ENCODE measurements at regions not wholly inside any gene's neighbourhood (a gene's known extent, or its start where the extent isn't known, plus 50 kb on each side); places are given as distances from the start of the nearest gene placed in this dataset.

DNA sequence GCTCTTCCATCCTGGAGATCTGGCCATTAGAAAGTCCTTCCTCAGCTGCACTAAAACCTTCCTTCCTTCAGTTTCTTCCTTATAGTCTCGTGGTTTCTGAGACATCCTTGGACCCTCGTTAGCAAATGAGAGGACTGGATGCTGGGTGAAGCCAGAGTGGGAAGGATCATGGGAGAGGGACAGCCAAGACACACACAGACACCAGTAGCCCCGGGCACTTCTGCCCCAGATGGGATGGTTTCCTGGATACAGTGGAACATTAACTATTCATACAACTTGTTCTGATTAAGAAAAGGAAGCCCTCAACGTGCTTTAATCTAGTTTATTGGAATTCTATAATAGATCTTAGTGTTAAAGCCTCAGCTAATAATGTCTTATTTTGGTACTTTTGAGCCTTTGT lies 125.5 kb downstream of the SEC61B start:
- Histone ChIP-seq H3K4me2 (no peak overlapping the region), H3F3A (replicated peaks; ENCODE audit: insufficient read depth) (peaks cover 7% of the 10 kb centered on the region), H3K4me3 (ENCODE audit: low read depth in 2 of 2, low read length in 1 of 2) (no peak overlapping the region), H2AFZ (ENCODE audit: low read depth) (no peak overlapping the region), H3K79me2 (ENCODE audit: insufficient read depth) (no peaks in the 10 kb centered on the region), H4K20me1 (ENCODE audit: insufficient read depth) (no peaks in the 10 kb centered on the region), H3K9me3 (no peaks in the 10 kb centered on the region), H3K9ac (no peak overlapping the region), H3K27me3 (ENCODE audit: insufficient read depth) (no peaks in the 10 kb centered on the region), H3K4me1 (ENCODE audit: control insufficient read depth in 1 of 2, insufficient read depth in 2 of 2, low read depth in 1 of 2, low read length in 1 of 2) (peaks cover 2 to 4% of the 10 kb centered on the region in 2 experiments; a peak in 1 of 4 replicates), H3K9me2 (no peaks in the 10 kb centered on the region), H3K36me3 (replicated peaks in 1 of 2; ENCODE audit: control insufficient read depth in 1 of 2, insufficient read depth in 2 of 2, low read length in 1 of 2) (no peaks in the 10 kb centered on the region), H3K27ac (ENCODE audit: low read depth in 2 of 2, low read length in 1 of 2) (no peak overlapping the region)
- no peak for DNase-seq
- CTCF ChIA-PET, result interaction anchor here (0.9 kb wide), 1 partner anchor 9 kb away, joined by 3 read pairs; no protein-coding TSS in a partner anchor
- TF ChIP-seq EZH2phosphoT487 (IDR thresholded peaks at IDR 0.05; ENCODE audit: borderline replicate concordance, low read depth), result no peak
- 25% methylated on average over 4 of the region's 4 CpGs for WGBS (ENCODE audit: low lambda C conversion rate)
- POLR2A ChIA-PET, result no interaction called here

DNA sequence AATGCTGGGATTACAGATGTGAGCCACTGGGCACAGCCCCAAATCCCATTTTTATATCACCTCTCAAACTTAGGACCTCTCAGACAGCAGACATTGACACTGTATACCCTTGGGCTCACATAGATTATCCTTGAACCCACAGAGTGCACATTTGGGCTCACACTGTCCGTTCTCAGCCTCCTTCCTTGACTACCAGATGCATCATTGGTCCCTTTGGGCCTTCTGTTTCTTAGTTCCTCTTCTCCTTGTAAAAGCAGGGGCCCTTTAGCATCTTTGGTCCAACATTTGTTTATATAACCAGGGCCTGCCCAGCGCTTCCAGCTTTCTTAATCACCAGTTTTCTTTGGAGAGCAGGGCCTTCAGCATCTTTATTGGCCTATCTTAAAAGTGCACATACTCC lies 126.2 kb downstream of the SEC61B start:
- ChIA-PET POLR2A (no interaction called here), CTCF (interaction anchor here (0.9 kb wide), 1 partner anchor 10 kb away, joined by 3 read pairs; no protein-coding TSS in a partner anchor)
- Histone ChIP-seq H3K36me3 (replicated peaks in 1 of 2; ENCODE audit: control insufficient read depth in 1 of 2, insufficient read depth in 2 of 2, low read length in 1 of 2) (no peaks in the 10 kb centered on the region), H3K27ac (ENCODE audit: low read depth in 2 of 2, low read length in 1 of 2) (no peak overlapping the region), H3F3A (replicated peaks; ENCODE audit: insufficient read depth) (peaks cover 7% of the 10 kb centered on the region), H3K9me3 (no peaks in the 10 kb centered on the region), H3K4me2 (no peak overlapping the region), H3K4me3 (ENCODE audit: low read depth in 2 of 2, low read length in 1 of 2) (no peak overlapping the region), H3K4me1 (ENCODE audit: control insufficient read depth in 1 of 2, insufficient read depth in 2 of 2, low read depth in 1 of 2, low read length in 1 of 2) (peaks cover 2 to 4% of the 10 kb centered on the region in 2 experiments; a peak in 1 of 4 replicates), H3K9me2 (no peaks in the 10 kb centered on the region), H4K20me1 (ENCODE audit: insufficient read depth) (no peaks in the 10 kb centered on the region), H3K27me3 (ENCODE audit: insufficient read depth) (no peaks in the 10 kb centered on the region), H2AFZ (ENCODE audit: low read depth) (no peak overlapping the region), H3K79me2 (ENCODE audit: insufficient read depth) (no peaks in the 10 kb centered on the region), H3K9ac (no peak overlapping the region)
- no peak for TF ChIP-seq RCOR1 (IDR thresholded peaks at IDR 0.05; ENCODE audit: low read length)
- TF ChIP-seq, protein P1, sequence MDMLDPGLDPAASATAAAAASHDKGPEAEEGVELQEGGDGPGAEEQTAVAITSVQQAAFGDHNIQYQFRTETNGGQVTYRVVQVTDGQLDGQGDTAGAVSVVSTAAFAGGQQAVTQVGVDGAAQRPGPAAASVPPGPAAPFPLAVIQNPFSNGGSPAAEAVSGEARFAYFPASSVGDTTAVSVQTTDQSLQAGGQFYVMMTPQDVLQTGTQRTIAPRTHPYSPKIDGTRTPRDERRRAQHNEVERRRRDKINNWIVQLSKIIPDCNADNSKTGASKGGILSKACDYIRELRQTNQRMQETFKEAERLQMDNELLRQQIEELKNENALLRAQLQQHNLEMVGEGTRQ (IDR thresholded peaks at IDR 0.05; ENCODE audit: borderline replicate concordance, low read depth, low read length), result no peak
- TF ChIP-seq MEF2A (IDR thresholded peaks at IDR 0.05; ENCODE audit: borderline replicate concordance, low read depth), result no peak
- TF ChIP-seq RXRA (IDR thresholded peaks at IDR 0.05; ENCODE audit: borderline replicate concordance, low read depth), result no peak
- TF ChIP-seq ELF1 (IDR thresholded peaks at IDR 0.05), result no peak
- TF ChIP-seq CHD2 (IDR thresholded peaks at IDR 0.05; ENCODE audit: low read length, partially characterized antibody), result no peak
- TF ChIP-seq NRF1 (IDR thresholded peaks at IDR 0.05; ENCODE audit: low read depth, low read length), result no peak
- TF ChIP-seq, protein P2, sequence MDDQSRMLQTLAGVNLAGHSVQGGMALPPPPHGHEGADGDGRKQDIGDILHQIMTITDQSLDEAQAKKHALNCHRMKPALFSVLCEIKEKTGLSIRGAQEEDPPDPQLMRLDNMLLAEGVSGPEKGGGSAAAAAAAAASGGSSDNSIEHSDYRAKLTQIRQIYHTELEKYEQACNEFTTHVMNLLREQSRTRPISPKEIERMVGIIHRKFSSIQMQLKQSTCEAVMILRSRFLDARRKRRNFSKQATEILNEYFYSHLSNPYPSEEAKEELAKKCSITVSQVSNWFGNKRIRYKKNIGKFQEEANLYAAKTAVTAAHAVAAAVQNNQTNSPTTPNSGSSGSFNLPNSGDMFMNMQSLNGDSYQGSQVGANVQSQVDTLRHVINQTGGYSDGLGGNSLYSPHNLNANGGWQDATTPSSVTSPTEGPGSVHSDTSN (IDR thresholded peaks at IDR 0.05), result no peak
- TF ChIP-seq, protein P3, sequence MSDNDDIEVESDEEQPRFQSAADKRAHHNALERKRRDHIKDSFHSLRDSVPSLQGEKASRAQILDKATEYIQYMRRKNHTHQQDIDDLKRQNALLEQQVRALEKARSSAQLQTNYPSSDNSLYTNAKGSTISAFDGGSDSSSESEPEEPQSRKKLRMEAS (IDR thresholded peaks at IDR 0.05; ENCODE audit: low read depth), result no peak
- TF ChIP-seq, protein P4, sequence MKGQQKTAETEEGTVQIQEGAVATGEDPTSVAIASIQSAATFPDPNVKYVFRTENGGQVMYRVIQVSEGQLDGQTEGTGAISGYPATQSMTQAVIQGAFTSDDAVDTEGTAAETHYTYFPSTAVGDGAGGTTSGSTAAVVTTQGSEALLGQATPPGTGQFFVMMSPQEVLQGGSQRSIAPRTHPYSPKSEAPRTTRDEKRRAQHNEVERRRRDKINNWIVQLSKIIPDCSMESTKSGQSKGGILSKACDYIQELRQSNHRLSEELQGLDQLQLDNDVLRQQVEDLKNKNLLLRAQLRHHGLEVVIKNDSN (IDR thresholded peaks at IDR 0.05; ENCODE audit: borderline replicate concordance, low read depth), result no peak
- TF ChIP-seq FOXM1 (IDR thresholded peaks at IDR 0.05; ENCODE audit: low read depth), result no peak
- TF ChIP-seq FOXJ3 (CRISPR knock-in tag; IDR thresholded peaks at IDR 0.05), result no peak
- WGBS (ENCODE audit: low lambda C conversion rate), result 74% methylated on average over 2 of the region's 2 CpGs
- DNase-seq, result no peak
